SKM-1 (cell line): ENCODE measurements at regions not wholly inside any gene's neighbourhood (a gene's known extent, or its start where the extent isn't known, plus 50 kb on each side); places are given as distances from the start of the nearest gene placed in this dataset.
A peak's percentile ranks its signal among the peaks of the same experiment; 100 is the strongest.

Experiments used
- DNase-seq: peaks from one replicate; lab custom pipeline; 2025; ENCODE audit not compliant: unreplicated experiment; lab: John Stamatoyannopoulos, UW

- no peak for DNase-seq
These were observed 199.0 kb upstream of the MAMLD1 start for GRCh38 chrX:150163956-150164726.

GRCh38 chrX:150164971-150165600 lies 198.0 kb upstream of the MAMLD1 start:
- DNase-seq, result no peak

- DNase-seq, result no peak
These were observed 197.1 kb upstream of the MAMLD1 start for GRCh38 chrX:150165776-150166610.

GRCh38 chrX:150167482-150168324 lies 195.4 kb upstream of the MAMLD1 start:
- no peak for DNase-seq

- no peak for DNase-seq
These were observed 181.0 kb upstream of the MAMLD1 start for GRCh38 chrX:150182161-150182560.

GRCh38 chrX:150184491-150184890 lies 178.6 kb upstream of the MAMLD1 start:
- no peak for DNase-seq

GRCh38 chrX:150185766-150186165 lies 177.4 kb upstream of the MAMLD1 start:
- DNase-seq, result no peak

GRCh38 chrX:150192816-150193215 lies 170.3 kb upstream of the MAMLD1 start:
- no peak for DNase-seq

- no peak for DNase-seq
These were observed 166.8 kb upstream of the MAMLD1 start for GRCh38 chrX:150196285-150196684.

GRCh38 chrX:150197388-150197787 lies 165.7 kb upstream of the MAMLD1 start:
- no peak for DNase-seq

GRCh38 chrX:150198776-150199175 lies 164.3 kb upstream of the MAMLD1 start:
- DNase-seq, result no peak

GRCh38 chrX:150199181-150199580 lies 163.9 kb upstream of the MAMLD1 start:
- no peak for DNase-seq

GRCh38 chrX:150199803-150200202 lies 163.3 kb upstream of the MAMLD1 start:
- no peak for DNase-seq

GRCh38 chrX:150200361-150200760 lies 162.8 kb upstream of the MAMLD1 start:
- no peak for DNase-seq

GRCh38 chrX:150200820-150201287 lies 162.3 kb upstream of the MAMLD1 start:
- peak; percentile 48 for DNase-seq

- DNase-seq, result no peak
These were observed 161.7 kb upstream of the MAMLD1 start for GRCh38 chrX:150201391-150201790.

- no peak for DNase-seq
These were observed 161.3 kb upstream of the MAMLD1 start for GRCh38 chrX:150201841-150202240.

- peak; percentile 5 for DNase-seq
These were observed 160.4 kb upstream of the MAMLD1 start for GRCh38 chrX:150202641-150203247.

- no peak for DNase-seq
These were observed 159.9 kb upstream of the MAMLD1 start for GRCh38 chrX:150203248-150203645.

- DNase-seq, result no peak
These were observed 158.1 kb upstream of the MAMLD1 start for GRCh38 chrX:150205011-150205410.
